ENCODE measurements at regions not wholly inside any gene's neighbourhood (a gene's known extent, or its start where the extent isn't known, plus 50 kb on each side); places are given as distances from the start of the nearest gene placed in this dataset.

DNA sequence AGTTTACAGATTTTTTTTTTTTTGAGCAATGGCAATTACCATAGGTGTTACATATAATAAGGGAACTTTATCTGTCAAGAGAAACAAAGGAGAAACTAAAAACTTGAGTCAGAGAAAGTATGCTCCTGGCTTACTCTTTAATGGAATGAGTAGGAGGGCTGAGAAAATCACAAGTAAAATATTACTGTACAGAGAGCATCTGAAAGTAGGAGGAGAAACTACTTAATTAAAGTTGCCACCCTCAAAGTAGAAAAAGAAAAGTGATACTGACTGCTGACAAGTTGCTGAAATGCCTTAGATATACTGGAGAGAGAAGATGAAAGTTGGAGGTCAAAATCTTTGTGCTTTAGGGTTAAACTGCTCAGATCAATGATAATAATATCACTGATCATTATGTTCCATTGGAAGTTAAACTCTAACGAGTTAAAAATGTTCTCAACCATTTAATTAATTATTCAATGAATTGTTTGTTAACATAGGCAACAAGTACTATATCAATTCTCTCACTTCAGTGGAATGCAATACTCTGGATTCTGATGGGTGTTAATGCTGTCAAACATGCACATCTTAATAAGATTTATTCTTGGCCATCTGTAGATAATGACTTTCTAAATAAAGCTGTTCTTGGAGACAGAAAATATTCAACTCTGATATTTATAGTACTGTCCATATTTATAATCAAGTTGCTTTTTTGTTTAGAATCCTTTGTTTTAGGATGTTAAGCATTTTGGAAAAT, 61.2 kb upstream of the CAMK2D start:
- intact Hi-C loops (cut with micrococcal nuclease): no loop called here
- DNase-seq: no peak
- TF ChIP-seq, protein P1, sequence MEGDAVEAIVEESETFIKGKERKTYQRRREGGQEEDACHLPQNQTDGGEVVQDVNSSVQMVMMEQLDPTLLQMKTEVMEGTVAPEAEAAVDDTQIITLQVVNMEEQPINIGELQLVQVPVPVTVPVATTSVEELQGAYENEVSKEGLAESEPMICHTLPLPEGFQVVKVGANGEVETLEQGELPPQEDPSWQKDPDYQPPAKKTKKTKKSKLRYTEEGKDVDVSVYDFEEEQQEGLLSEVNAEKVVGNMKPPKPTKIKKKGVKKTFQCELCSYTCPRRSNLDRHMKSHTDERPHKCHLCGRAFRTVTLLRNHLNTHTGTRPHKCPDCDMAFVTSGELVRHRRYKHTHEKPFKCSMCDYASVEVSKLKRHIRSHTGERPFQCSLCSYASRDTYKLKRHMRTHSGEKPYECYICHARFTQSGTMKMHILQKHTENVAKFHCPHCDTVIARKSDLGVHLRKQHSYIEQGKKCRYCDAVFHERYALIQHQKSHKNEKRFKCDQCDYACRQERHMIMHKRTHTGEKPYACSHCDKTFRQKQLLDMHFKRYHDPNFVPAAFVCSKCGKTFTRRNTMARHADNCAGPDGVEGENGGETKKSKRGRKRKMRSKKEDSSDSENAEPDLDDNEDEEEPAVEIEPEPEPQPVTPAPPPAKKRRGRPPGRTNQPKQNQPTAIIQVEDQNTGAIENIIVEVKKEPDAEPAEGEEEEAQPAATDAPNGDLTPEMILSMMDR (IDR thresholded peaks at IDR 0.05; ENCODE audit: borderline replicate concordance): no peak
- peaks cover 41% of the 10 kb centered on the region for H3K4me1 ChIP-seq
- no peaks in the 10 kb centered on the region for H3K36me3 ChIP-seq
- no peaks in the 10 kb centered on the region for H3K9me3 ChIP-seq (replicated peaks)
- no peak overlapping the region for H3K4me3 ChIP-seq
- no peak overlapping the region for H3K27ac ChIP-seq (replicated peaks)
- H3K27me3 ChIP-seq (ENCODE audit: low read depth): no peaks in the 10 kb centered on the region

DNA sequence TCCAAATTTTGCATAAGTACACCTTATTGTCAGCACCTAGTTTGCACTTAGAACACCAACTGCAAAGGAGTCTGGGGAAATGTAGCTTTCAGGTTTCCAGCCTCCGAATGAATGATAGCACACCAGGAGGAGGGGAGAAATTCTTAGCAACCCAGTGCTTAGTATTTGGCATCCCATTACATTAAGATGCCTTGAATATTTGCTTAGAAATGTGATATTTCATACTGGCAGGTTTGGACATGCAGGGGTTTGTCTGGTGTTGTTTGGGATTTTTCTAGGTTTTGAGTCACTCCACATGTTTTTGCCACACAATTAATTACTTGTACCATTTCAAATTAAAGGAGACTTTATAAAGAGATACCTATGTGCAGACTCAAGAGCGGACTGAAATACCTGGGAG, 60.3 kb upstream of the CAMK2D start:
- TF ChIP-seq, protein P1 (IDR thresholded peaks at IDR 0.05; ENCODE audit: borderline replicate concordance): no peak
- Histone ChIP-seq H3K4me3 (no peak overlapping the region), H3K4me1 (peaks cover 38% of the 10 kb centered on the region), H3K9me3 (replicated peaks) (no peaks in the 10 kb centered on the region), H3K36me3 (no peaks in the 10 kb centered on the region), H3K27ac (replicated peaks) (no peak overlapping the region), H3K27me3 (ENCODE audit: low read depth) (no peaks in the 10 kb centered on the region)
- intact Hi-C loops (cut with micrococcal nuclease): no loop called here
- DNase-seq: no peak

DNA sequence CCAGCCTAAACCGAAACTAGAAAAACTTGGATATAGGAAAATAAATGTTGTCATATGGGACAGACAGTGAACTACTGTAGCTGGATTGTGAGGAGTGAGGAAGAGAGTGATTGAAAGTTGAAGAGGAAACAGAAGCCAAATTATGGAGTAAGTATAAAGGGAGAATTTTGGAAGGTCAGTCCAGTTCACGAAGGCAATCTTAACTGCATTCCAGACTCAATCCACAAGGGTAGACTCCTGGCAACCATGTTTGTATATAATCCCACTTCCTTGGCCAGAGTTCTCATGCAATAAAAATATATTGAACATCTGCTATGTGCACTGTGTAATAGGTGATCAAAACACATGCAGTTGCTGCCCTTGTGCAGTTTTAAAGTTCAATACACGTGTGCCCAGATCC, 58.6 kb upstream of the CAMK2D start:
- peaks cover 20% of the 10 kb centered on the region for H3K4me1 ChIP-seq
- H3K4me3 ChIP-seq: no peak overlapping the region
- H3K27ac ChIP-seq (replicated peaks): no peak overlapping the region
- no peaks in the 10 kb centered on the region for H3K36me3 ChIP-seq
- DNase-seq: no peak
- H3K27me3 ChIP-seq (ENCODE audit: low read depth): no peaks in the 10 kb centered on the region
- intact Hi-C loops (cut with micrococcal nuclease): no loop called here
- H3K9me3 ChIP-seq (replicated peaks): no peaks in the 10 kb centered on the region
- TF ChIP-seq, protein P1 (IDR thresholded peaks at IDR 0.05; ENCODE audit: borderline replicate concordance): no peak

DNA sequence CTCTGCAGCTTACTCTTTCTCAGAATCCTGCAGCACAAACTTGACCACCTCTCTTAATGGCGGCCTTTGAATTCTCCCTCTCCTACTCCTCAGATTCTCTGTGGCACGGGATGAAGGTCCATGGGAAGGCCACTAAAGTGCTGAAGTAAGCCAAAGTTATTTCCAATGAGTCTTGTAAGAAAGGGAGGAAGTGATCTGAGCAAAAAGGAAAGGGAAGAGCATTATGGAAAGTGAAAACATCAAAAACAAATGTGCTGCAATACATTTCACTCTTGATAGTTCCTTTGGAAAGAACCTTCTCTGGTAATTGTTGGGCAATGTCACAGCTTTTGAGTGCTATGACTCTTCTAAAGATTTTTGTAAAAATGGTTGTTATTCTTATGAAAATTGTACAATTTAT, 54.3 kb upstream of the CAMK2D start:
- no peaks in the 10 kb centered on the region for H3K36me3 ChIP-seq
- H3K9me3 ChIP-seq (replicated peaks): no peaks in the 10 kb centered on the region
- intact Hi-C loops (cut with micrococcal nuclease): no loop called here
- no peak overlapping the region for H3K4me3 ChIP-seq
- H3K27me3 ChIP-seq (ENCODE audit: low read depth): no peaks in the 10 kb centered on the region
- DNase-seq: no peak
- H3K27ac ChIP-seq (replicated peaks): no peak overlapping the region
- peaks cover 3% of the 10 kb centered on the region for H3K4me1 ChIP-seq
- TF ChIP-seq, protein P1 (IDR thresholded peaks at IDR 0.05; ENCODE audit: borderline replicate concordance): no peak

DNA sequence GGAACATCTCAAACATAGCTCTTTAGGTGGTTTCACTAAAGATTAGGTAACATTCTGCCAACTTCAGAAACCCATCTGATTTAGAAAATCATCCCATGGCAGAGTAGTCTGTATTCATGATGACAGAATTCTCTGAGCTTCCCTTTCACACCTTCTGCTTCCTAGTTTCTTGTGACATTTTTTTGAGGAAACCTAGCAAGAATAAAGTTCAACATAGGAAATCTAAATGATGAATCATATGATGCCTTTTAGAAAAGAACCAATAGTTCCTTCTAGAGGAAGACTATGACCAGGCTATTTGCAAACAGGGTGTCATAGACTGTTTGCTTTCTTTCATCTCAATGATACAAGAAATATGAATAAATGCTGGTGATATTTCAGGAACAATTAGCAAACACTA, 49.8 kb upstream of the CAMK2D start:
- Histone ChIP-seq H3K9me3 (replicated peaks) (no peaks in the 10 kb centered on the region), H3K4me1 (no peaks in the 10 kb centered on the region), H3K4me3 (no peak overlapping the region), H3K36me3 (no peaks in the 10 kb centered on the region), H3K27me3 (ENCODE audit: low read depth) (no peaks in the 10 kb centered on the region), H3K27ac (replicated peaks) (no peak overlapping the region)
- no peak for DNase-seq
- intact Hi-C loops (cut with micrococcal nuclease): no loop called here
- TF ChIP-seq, protein P1 (IDR thresholded peaks at IDR 0.05; ENCODE audit: borderline replicate concordance): no peak

Measured in left ventricle myocardium inferior (tissue), 1 donor.